Natural killer cell treated with Interleukin-12 subunit alpha and Interleukin-12 subunit beta and Interleukin-15 and Interleukin-18, amount 100 ng/mL, for 72 hours (primary cell): ENCODE measurements at regions not wholly inside any gene's neighbourhood (a gene's known extent, or its start where the extent isn't known, plus 50 kb on each side); places are given as distances from the start of the nearest gene placed in this dataset.
"Not testable (repeated sequence)": the region's sequence is repeated elsewhere in the genome, so short reads cannot be mapped to it uniquely, and the experiment has no call there.

Experiments
- ATAC-seq, 2 donors: fragments of 150-1000 bp; cut with Tn5 transposase in 1 of 2; sonication (Bioruptor Pico), chemical (Tn5 transposase) in 1 of 2; 2 replicates each; pipeline ENCODE4 v1.10.0; 2021
- DNase-seq: peaks from one replicate; pipeline ENCODE4 v3.0.0; 2022; ENCODE audit warnings: low spot score
- H3K27ac Mint-ChIP-seq, 2 donors: 1 replicate in 1 of 2; 2 replicates in 1 of 2; pipeline ENCODE4 v1.8.0; 2022; ENCODE audit warnings: mixed read lengths in 2 of 2, mild to moderate bottlenecking in 1 of 2, moderate library complexity in 1 of 2
- H3K27me3 Mint-ChIP-seq, 2 donors: 1 replicate in 1 of 2; 2 replicates in 1 of 2; pipeline ENCODE4 v1.8.0; 2022; ENCODE audit warnings: mixed read lengths in 2 of 2
- H3K36me3 Mint-ChIP-seq: one replicate; pipeline ENCODE4 v1.8.0; 2022; ENCODE audit warnings: mixed read lengths
- H3K4me1 Mint-ChIP-seq, 2 donors: 1 replicate in 1 of 2; 2 replicates in 1 of 2; pipeline ENCODE4 v1.8.0; 2022; ENCODE audit warnings: low read depth in 2 of 2, mixed read lengths in 2 of 2, mild to moderate bottlenecking in 1 of 2
- H3K4me3 Mint-ChIP-seq: one replicate; pipeline ENCODE4 v1.8.0; 2022; ENCODE audit warnings: mixed read lengths
- H3K9me3 Mint-ChIP-seq: 2 replicates; pipeline ENCODE4 v1.8.0; 2022; ENCODE audit warnings: mixed read lengths

- not testable (repeated sequence) for H3K27ac Mint-ChIP-seq, H3K4me3 Mint-ChIP-seq, ATAC-seq, H3K36me3 Mint-ChIP-seq, H3K4me1 Mint-ChIP-seq, DNase-seq, H3K27me3 Mint-ChIP-seq
- peaks cover 18% of the 10 kb centered on the region for H3K9me3 Mint-ChIP-seq
Observed at GRCh38 chr2:146405402-146406309, 1439.2 kb upstream of the ACVR2A start.

- not testable (repeated sequence) for ATAC-seq, H3K27ac Mint-ChIP-seq, H3K4me3 Mint-ChIP-seq, H3K36me3 Mint-ChIP-seq, H3K4me1 Mint-ChIP-seq, DNase-seq, H3K27me3 Mint-ChIP-seq
- H3K9me3 Mint-ChIP-seq: peaks cover 21% of the 10 kb centered on the region
Observed at GRCh38 chr2:146403546-146404160, 1441.2 kb upstream of the ACVR2A start.

GRCh38 chr2:146392631-146393030 is 1452.2 kb upstream of the ACVR2A start:
- peaks cover 0 to 5% of the 10 kb centered on the region in 2 donors for H3K4me1 Mint-ChIP-seq
- H3K9me3 Mint-ChIP-seq: peaks cover 15% of the 10 kb centered on the region
- H3K27me3 Mint-ChIP-seq: no peaks in the 10 kb centered on the region
- no peak overlapping the region for H3K27ac Mint-ChIP-seq
- H3K4me3 Mint-ChIP-seq: peak overlapping the region; percentile 19
- ATAC-seq (no peak), DNase-seq (no peak)
- H3K36me3 Mint-ChIP-seq: no peaks in the 10 kb centered on the region

- no peaks in the 10 kb centered on the region for H3K27me3 Mint-ChIP-seq
- peaks cover 13% of the 10 kb centered on the region for H3K9me3 Mint-ChIP-seq
- no peak for DNase-seq
- peaks cover 0 to 5% of the 10 kb centered on the region in 2 donors for H3K4me1 Mint-ChIP-seq
- ATAC-seq: no peak
- no peak overlapping the region for H3K4me3 Mint-ChIP-seq
- no peaks in the 10 kb centered on the region for H3K36me3 Mint-ChIP-seq
- H3K27ac Mint-ChIP-seq: no peak overlapping the region
Observed at GRCh38 chr2:146392186-146392585, 1452.6 kb upstream of the ACVR2A start.

- no peak for DNase-seq
- Mint-ChIP-seq H3K36me3 (no peaks in the 10 kb centered on the region), H3K27ac (no peak overlapping the region), H3K4me3 (no peak overlapping the region), H3K4me1 (peaks cover 0 to 5% of the 10 kb centered on the region in 2 donors), H3K9me3 (peaks cover 9% of the 10 kb centered on the region), H3K27me3 (no peaks in the 10 kb centered on the region)
- no peak for ATAC-seq
Observed at GRCh38 chr2:146388757-146389156, 1456.1 kb upstream of the ACVR2A start.

- no peak for ATAC-seq
- Mint-ChIP-seq H3K4me1 (no peaks in the 10 kb centered on the region), H3K9me3 (peaks cover 5% of the 10 kb centered on the region), H3K4me3 (no peak overlapping the region), H3K27ac (no peak overlapping the region), H3K36me3 (no peaks in the 10 kb centered on the region), H3K27me3 (no peaks in the 10 kb centered on the region)
- no peak for DNase-seq
Observed at GRCh38 chr2:146386096-146386495, 1458.7 kb upstream of the ACVR2A start.

GRCh38 chr2:146385031-146385430 is 1459.8 kb upstream of the ACVR2A start:
- Mint-ChIP-seq H3K4me1 (no peaks in the 10 kb centered on the region), H3K9me3 (peaks cover 5% of the 10 kb centered on the region), H3K27me3 (no peaks in the 10 kb centered on the region), H3K4me3 (no peak overlapping the region), H3K36me3 (no peaks in the 10 kb centered on the region), H3K27ac (no peak overlapping the region)
- ATAC-seq: no peak
- no peak for DNase-seq

- no peak overlapping the region for H3K4me3 Mint-ChIP-seq
- no peaks in the 10 kb centered on the region for H3K36me3 Mint-ChIP-seq
- DNase-seq (no peak), ATAC-seq (no peak)
- no peaks in the 10 kb centered on the region for H3K4me1 Mint-ChIP-seq
- H3K27ac Mint-ChIP-seq: no peak overlapping the region
- H3K27me3 Mint-ChIP-seq: no peaks in the 10 kb centered on the region
- H3K9me3 Mint-ChIP-seq: peaks cover 11% of the 10 kb centered on the region
Observed at GRCh38 chr2:146376511-146377064, 1468.2 kb upstream of the ACVR2A start.

GRCh38 chr2:146374505-146374904 is 1470.3 kb upstream of the ACVR2A start:
- ATAC-seq (no peak), DNase-seq (no peak)
- Mint-ChIP-seq H3K27ac (no peak overlapping the region), H3K4me3 (no peak overlapping the region), H3K4me1 (no peaks in the 10 kb centered on the region), H3K27me3 (no peaks in the 10 kb centered on the region), H3K36me3 (no peaks in the 10 kb centered on the region), H3K9me3 (peaks cover 9% of the 10 kb centered on the region)

- not testable (repeated sequence) for H3K4me1 Mint-ChIP-seq, H3K27me3 Mint-ChIP-seq, H3K36me3 Mint-ChIP-seq, H3K27ac Mint-ChIP-seq, H3K9me3 Mint-ChIP-seq, DNase-seq, ATAC-seq, H3K4me3 Mint-ChIP-seq
Observed at GRCh38 chr2:146371364-146371763, 1473.5 kb upstream of the ACVR2A start.

- no peaks in the 10 kb centered on the region for H3K36me3 Mint-ChIP-seq
- no peak overlapping the region for H3K27ac Mint-ChIP-seq
- no peak for DNase-seq
- no peak for ATAC-seq
- no peaks in the 10 kb centered on the region for H3K4me1 Mint-ChIP-seq
- H3K4me3 Mint-ChIP-seq: no peak overlapping the region
- H3K9me3 Mint-ChIP-seq: peaks cover 7% of the 10 kb centered on the region
- H3K27me3 Mint-ChIP-seq: no peaks in the 10 kb centered on the region
Observed at GRCh38 chr2:146370826-146371225, 1474.0 kb upstream of the ACVR2A start.

- no peaks in the 10 kb centered on the region for H3K36me3 Mint-ChIP-seq
- no peak overlapping the region for H3K27ac Mint-ChIP-seq
- H3K27me3 Mint-ChIP-seq: no peaks in the 10 kb centered on the region
- DNase-seq (no peak), ATAC-seq (no peak)
- no peaks in the 10 kb centered on the region for H3K4me1 Mint-ChIP-seq
- peaks cover 10% of the 10 kb centered on the region for H3K9me3 Mint-ChIP-seq
- H3K4me3 Mint-ChIP-seq: no peak overlapping the region
Observed at GRCh38 chr2:146366276-146366675, 1478.6 kb upstream of the ACVR2A start.

- no peaks in the 10 kb centered on the region for H3K27me3 Mint-ChIP-seq
- no peak overlapping the region for H3K4me3 Mint-ChIP-seq
- H3K4me1 Mint-ChIP-seq: no peaks in the 10 kb centered on the region
- H3K36me3 Mint-ChIP-seq: no peaks in the 10 kb centered on the region
- DNase-seq: no peak
- no peak overlapping the region for H3K27ac Mint-ChIP-seq
- ATAC-seq: no peak
- peaks cover 10% of the 10 kb centered on the region for H3K9me3 Mint-ChIP-seq
Observed at GRCh38 chr2:146365041-146365440, 1479.8 kb upstream of the ACVR2A start.

GRCh38 chr2:146363731-146364130 is 1481.1 kb upstream of the ACVR2A start:
- DNase-seq (no peak), ATAC-seq (no peak)
- H3K4me1 Mint-ChIP-seq: no peaks in the 10 kb centered on the region
- no peaks in the 10 kb centered on the region for H3K27me3 Mint-ChIP-seq
- H3K27ac Mint-ChIP-seq: no peak overlapping the region
- H3K36me3 Mint-ChIP-seq: no peaks in the 10 kb centered on the region
- no peak overlapping the region for H3K4me3 Mint-ChIP-seq
- peaks cover 11% of the 10 kb centered on the region for H3K9me3 Mint-ChIP-seq
